ENCODE measurements at regions not wholly inside any gene's neighbourhood (a gene's known extent, or its start where the extent isn't known, plus 50 kb on each side); places are given as distances from the start of the nearest gene placed in this dataset.
"Not testable (repeated sequence)": the region's sequence is repeated elsewhere in the genome, so short reads cannot be mapped to it uniquely, and the experiment has no call there.

DNA sequence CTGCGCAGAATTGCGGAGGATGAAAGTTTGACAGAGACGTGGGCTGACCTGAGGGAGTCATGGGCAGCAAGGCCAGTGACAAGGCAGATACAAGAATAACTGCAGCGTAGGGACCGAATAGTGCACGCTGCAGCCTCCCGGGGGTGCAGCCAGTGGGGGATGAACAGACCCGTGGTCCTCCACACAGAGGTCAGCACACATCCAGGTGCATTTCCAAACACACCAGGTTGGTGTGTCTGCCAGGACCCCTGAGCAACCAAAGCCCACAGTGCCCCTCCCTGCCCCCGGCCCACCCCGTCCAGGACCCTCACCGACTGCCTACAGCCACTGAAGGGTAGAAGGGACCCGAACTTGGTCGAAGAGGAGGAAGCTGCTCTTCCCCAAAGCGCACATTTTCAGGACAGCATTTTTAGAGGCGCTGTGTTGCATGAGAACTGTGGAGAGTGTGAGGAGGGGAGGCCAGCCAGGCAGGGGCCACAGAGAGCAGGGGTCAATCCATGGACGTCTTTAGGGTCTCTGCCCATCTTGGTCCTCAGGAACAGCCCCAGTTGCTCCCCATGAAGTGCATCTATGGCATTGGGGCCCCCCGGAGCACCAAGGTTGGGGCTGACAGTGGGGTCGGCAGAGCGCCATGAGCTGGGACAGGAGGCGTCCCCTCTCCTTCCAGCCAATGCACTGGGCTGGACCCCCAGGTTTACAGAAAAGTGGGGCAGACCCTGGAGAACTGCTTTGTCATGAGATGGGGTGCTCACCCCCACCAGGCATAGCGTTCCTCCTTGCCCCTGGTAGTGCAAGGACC is 157.8 kb upstream of the AFDN start:
- Histone ChIP-seq H3K4me1 (ENCODE audit: control insufficient read depth, insufficient read depth, low read length) (no peaks in the 10 kb centered on the region), H3K4me3 (ENCODE audit: low read depth, low read length) (no peak overlapping the region), H3K36me3 (ENCODE audit: control insufficient read depth, insufficient read depth, low read length) (no peaks in the 10 kb centered on the region), H3K27ac (ENCODE audit: low read depth, low read length) (no peak overlapping the region), H3K27me3 (ENCODE audit: control insufficient read depth, insufficient read depth, low read length) (no peaks in the 10 kb centered on the region), H3K9me3 (ENCODE audit: control insufficient read depth, insufficient read depth, low read length) (peaks cover 2% of the 10 kb centered on the region; the same call in 1 of the 2 replicates), H3K9ac (ENCODE audit: low read depth, low read length) (no peak overlapping the region)

- no peak overlapping the region for H3K9ac ChIP-seq (ENCODE audit: low read depth, low read length)
- no peaks in the 10 kb centered on the region for H3K27me3 ChIP-seq (ENCODE audit: control insufficient read depth, insufficient read depth, low read length)
- H3K4me3 ChIP-seq (ENCODE audit: low read depth, low read length): no peak overlapping the region
- H3K4me1 ChIP-seq (ENCODE audit: control insufficient read depth, insufficient read depth, low read length): no peaks in the 10 kb centered on the region
- H3K27ac ChIP-seq (ENCODE audit: low read depth, low read length): no peak overlapping the region
- H3K36me3 ChIP-seq (ENCODE audit: control insufficient read depth, insufficient read depth, low read length): no peaks in the 10 kb centered on the region
- peaks cover 2% of the 10 kb centered on the region; the same call in 1 of the 2 replicates for H3K9me3 ChIP-seq (ENCODE audit: control insufficient read depth, insufficient read depth, low read length)
Measured at GRCh38 chr6:167669553-167669849, 157.2 kb upstream of the AFDN start.

DNA sequence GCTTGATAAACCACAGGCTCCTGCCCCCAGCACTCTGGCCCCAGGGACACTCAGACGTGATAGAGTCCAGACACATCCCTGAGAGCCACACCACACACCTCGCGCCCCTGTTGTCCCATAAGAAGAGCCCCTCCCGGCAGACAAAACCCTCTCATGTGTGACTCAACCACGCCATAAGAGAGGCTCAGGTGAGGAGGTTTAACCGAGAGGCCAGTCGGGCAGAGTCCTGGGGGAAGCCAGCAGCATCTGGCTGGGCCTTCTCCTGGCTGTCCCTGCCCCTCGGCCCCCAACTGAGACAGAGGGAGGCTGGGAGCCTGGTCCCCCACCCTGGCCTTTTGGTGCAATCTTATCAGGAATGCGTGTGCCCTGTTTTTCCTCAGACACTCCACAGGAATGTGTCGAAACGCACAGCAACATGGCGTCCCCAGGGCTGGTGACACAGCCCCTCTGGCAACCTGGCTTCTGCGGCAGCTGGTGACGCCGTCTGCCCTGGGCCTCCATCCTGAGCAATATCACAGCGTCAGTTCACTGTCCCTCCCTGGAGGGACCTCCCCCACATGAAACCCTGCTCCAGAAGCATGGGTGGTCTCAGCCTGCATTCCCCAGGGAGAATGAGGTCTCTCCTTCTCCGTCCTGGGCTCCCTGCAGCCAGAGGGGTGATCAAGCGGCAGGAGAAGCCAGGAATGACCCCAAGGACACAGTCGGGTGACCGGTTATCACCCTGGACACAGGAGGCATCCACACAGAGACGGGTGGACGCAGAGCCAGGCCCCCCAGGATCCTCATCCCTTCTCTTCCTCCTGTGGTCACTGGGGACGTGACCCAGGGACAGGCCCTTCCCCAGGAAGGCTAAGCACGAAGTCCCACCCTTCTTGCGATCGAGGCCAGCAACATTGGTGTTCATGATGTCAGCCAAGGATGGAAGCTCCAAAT is 156.6 kb upstream of the AFDN start:
- Histone ChIP-seq H3K9me3 (ENCODE audit: control insufficient read depth, insufficient read depth, low read length) (peaks cover 2% of the 10 kb centered on the region; the same call in 1 of the 2 replicates), H3K4me3 (ENCODE audit: low read depth, low read length) (no peak overlapping the region), H3K36me3 (ENCODE audit: control insufficient read depth, insufficient read depth, low read length) (no peaks in the 10 kb centered on the region), H3K27ac (ENCODE audit: low read depth, low read length) (no peak overlapping the region), H3K4me1 (ENCODE audit: control insufficient read depth, insufficient read depth, low read length) (no peaks in the 10 kb centered on the region), H3K9ac (ENCODE audit: low read depth, low read length) (no peak overlapping the region), H3K27me3 (ENCODE audit: control insufficient read depth, insufficient read depth, low read length) (no peaks in the 10 kb centered on the region)

- Histone ChIP-seq H3K4me1 (ENCODE audit: control insufficient read depth, insufficient read depth, low read length) (no peaks in the 10 kb centered on the region), H3K36me3 (ENCODE audit: control insufficient read depth, insufficient read depth, low read length) (no peaks in the 10 kb centered on the region), H3K9me3 (ENCODE audit: control insufficient read depth, insufficient read depth, low read length) (peaks cover 2% of the 10 kb centered on the region; the same call in 1 of the 2 replicates), H3K9ac (ENCODE audit: low read depth, low read length) (no peak overlapping the region), H3K27ac (ENCODE audit: low read depth, low read length) (no peak overlapping the region), H3K27me3 (ENCODE audit: control insufficient read depth, insufficient read depth, low read length) (no peaks in the 10 kb centered on the region), H3K4me3 (ENCODE audit: low read depth, low read length) (no peak overlapping the region)
Measured at GRCh38 chr6:167670938-167671338, 155.8 kb upstream of the AFDN start.

- H3K27me3 ChIP-seq (ENCODE audit: control insufficient read depth, insufficient read depth, low read length); H3K9me3 ChIP-seq (ENCODE audit: control insufficient read depth, insufficient read depth, low read length): not testable (repeated sequence)
Measured at GRCh38 chr6:167671379-167671976, 155.2 kb upstream of the AFDN start.

GRCh38 chr6:167671977-167672687 is 154.6 kb upstream of the AFDN start:
- no peaks in the 10 kb centered on the region for H3K36me3 ChIP-seq (ENCODE audit: control insufficient read depth, insufficient read depth, low read length)
- H3K4me3 ChIP-seq (ENCODE audit: low read depth, low read length): no peak overlapping the region
- H3K27ac ChIP-seq (ENCODE audit: low read depth, low read length): no peak overlapping the region
- no peak overlapping the region for H3K9ac ChIP-seq (ENCODE audit: low read depth, low read length)
- peaks cover 2% of the 10 kb centered on the region; the same call in 1 of the 2 replicates for H3K9me3 ChIP-seq (ENCODE audit: control insufficient read depth, insufficient read depth, low read length)
- H3K27me3 ChIP-seq (ENCODE audit: control insufficient read depth, insufficient read depth, low read length): peaks cover 7% of the 10 kb centered on the region
- peaks cover under 1% of the 10 kb centered on the region; the same call in 1 of the 2 replicates for H3K4me1 ChIP-seq (ENCODE audit: control insufficient read depth, insufficient read depth, low read length)

More at GRCh38 chr6:167671379-167671976, 155.2 kb upstream of the AFDN start:
- H3K9ac ChIP-seq (ENCODE audit: low read depth, low read length); H3K4me1 ChIP-seq (ENCODE audit: control insufficient read depth, insufficient read depth, low read length); H3K27ac ChIP-seq (ENCODE audit: low read depth, low read length); H3K36me3 ChIP-seq (ENCODE audit: control insufficient read depth, insufficient read depth, low read length); H3K4me3 ChIP-seq (ENCODE audit: low read depth, low read length): not testable (repeated sequence)

GRCh38 chr6:167672738-167673137 is 154.0 kb upstream of the AFDN start:
- Histone ChIP-seq H3K9ac (ENCODE audit: low read depth, low read length) (no peak overlapping the region), H3K36me3 (ENCODE audit: control insufficient read depth, insufficient read depth, low read length) (no peaks in the 10 kb centered on the region), H3K4me1 (ENCODE audit: control insufficient read depth, insufficient read depth, low read length) (peaks cover 6% of the 10 kb centered on the region), H3K4me3 (ENCODE audit: low read depth, low read length) (no peak overlapping the region), H3K9me3 (ENCODE audit: control insufficient read depth, insufficient read depth, low read length) (peaks cover 2% of the 10 kb centered on the region; the same call in 1 of the 2 replicates), H3K27ac (ENCODE audit: low read depth, low read length) (no peak overlapping the region), H3K27me3 (ENCODE audit: control insufficient read depth, insufficient read depth, low read length) (peaks cover 13% of the 10 kb centered on the region)

GRCh38 chr6:167673946-167674345 is 152.8 kb upstream of the AFDN start:
- H3K9ac ChIP-seq (ENCODE audit: low read depth, low read length): no peak overlapping the region
- H3K9me3 ChIP-seq (ENCODE audit: control insufficient read depth, insufficient read depth, low read length): peaks cover 2% of the 10 kb centered on the region; the same call in 1 of the 2 replicates
- peaks cover 16% of the 10 kb centered on the region for H3K4me1 ChIP-seq (ENCODE audit: control insufficient read depth, insufficient read depth, low read length)
- H3K27me3 ChIP-seq (ENCODE audit: control insufficient read depth, insufficient read depth, low read length): peaks cover 19% of the 10 kb centered on the region
- H3K27ac ChIP-seq (ENCODE audit: low read depth, low read length): no peak overlapping the region
- no peaks in the 10 kb centered on the region for H3K36me3 ChIP-seq (ENCODE audit: control insufficient read depth, insufficient read depth, low read length)
- H3K4me3 ChIP-seq (ENCODE audit: low read depth, low read length): no peak overlapping the region

DNA sequence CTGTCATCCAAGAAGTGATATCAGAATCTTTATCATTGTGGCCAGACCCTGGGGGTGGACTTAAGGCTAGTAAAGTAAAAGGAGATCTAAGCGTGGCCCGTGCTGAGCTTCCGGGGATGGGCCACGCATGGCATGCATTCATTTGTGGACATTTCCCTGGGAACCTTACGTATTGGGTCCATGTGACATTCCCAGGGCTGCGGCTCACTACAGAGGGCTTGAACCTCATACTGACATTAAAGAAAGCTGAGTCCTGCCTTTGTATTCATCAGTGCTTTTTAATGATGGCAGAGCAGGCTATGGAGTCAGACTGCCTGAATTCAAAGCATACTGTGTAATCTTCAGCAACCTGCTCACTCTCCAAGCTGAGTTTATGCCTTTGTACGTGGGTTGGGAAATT is 152.2 kb upstream of the AFDN start:
- Histone ChIP-seq H3K27me3 (ENCODE audit: control insufficient read depth, insufficient read depth, low read length) (peaks cover 24% of the 10 kb centered on the region), H3K36me3 (ENCODE audit: control insufficient read depth, insufficient read depth, low read length) (no peaks in the 10 kb centered on the region), H3K27ac (ENCODE audit: low read depth, low read length) (no peak overlapping the region), H3K9ac (ENCODE audit: low read depth, low read length) (no peak overlapping the region), H3K9me3 (ENCODE audit: control insufficient read depth, insufficient read depth, low read length) (peaks cover 2% of the 10 kb centered on the region; the same call in 1 of the 2 replicates), H3K4me3 (ENCODE audit: low read depth, low read length) (no peak overlapping the region), H3K4me1 (ENCODE audit: control insufficient read depth, insufficient read depth, low read length) (peaks cover 21% of the 10 kb centered on the region)

GRCh38 chr6:167676000-167676665 is 150.6 kb upstream of the AFDN start:
- H3K36me3 ChIP-seq (ENCODE audit: control insufficient read depth, insufficient read depth, low read length): no peaks in the 10 kb centered on the region
- peaks cover 26% of the 10 kb centered on the region for H3K4me1 ChIP-seq (ENCODE audit: control insufficient read depth, insufficient read depth, low read length)
- peaks cover 40% of the 10 kb centered on the region for H3K27me3 ChIP-seq (ENCODE audit: control insufficient read depth, insufficient read depth, low read length)
- H3K27ac ChIP-seq (ENCODE audit: low read depth, low read length): peak overlapping the region; percentile 12
- no peak overlapping the region for H3K9ac ChIP-seq (ENCODE audit: low read depth, low read length)
- H3K9me3 ChIP-seq (ENCODE audit: control insufficient read depth, insufficient read depth, low read length): peaks cover 2% of the 10 kb centered on the region; the same call in 1 of the 2 replicates
- no peak overlapping the region for H3K4me3 ChIP-seq (ENCODE audit: low read depth, low read length)

All from HUES48 (cell line).